Lung microvascular endothelial cell (primary cell): ENCODE measurements at regions not wholly inside any gene's neighbourhood (a gene's known extent, or its start where the extent isn't known, plus 50 kb on each side); places are given as distances from the start of the nearest gene placed in this dataset.

Experiments used
- DNase-seq, 2 donors: peaks; one replicate each; pipeline versions ENCODE4 v3.0.0 to v3.0.0-alpha.2; 2010; ENCODE audit warnings: low read depth in 2 of 2

DNA sequence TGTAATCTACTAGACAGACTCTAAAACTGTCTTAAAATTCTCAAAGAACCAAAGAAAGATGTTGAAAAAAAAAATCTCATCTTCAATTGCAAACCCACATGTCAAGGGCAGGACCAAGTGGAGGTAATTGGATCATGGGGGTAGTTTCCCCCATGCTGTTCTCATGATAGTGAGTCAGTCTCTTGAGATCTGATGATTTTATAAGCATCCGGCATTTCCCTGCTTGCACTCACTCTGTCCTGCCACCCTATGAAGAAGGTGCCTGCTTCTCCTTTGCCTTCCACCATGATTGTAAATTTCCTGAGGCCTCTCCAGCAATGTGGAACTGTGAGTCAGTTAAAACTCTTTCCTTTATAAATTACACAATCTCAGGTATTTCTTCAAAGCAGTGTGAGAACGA is 257.0 kb downstream of the HHIPL2 start:
- DNase-seq, result no peak

DNA sequence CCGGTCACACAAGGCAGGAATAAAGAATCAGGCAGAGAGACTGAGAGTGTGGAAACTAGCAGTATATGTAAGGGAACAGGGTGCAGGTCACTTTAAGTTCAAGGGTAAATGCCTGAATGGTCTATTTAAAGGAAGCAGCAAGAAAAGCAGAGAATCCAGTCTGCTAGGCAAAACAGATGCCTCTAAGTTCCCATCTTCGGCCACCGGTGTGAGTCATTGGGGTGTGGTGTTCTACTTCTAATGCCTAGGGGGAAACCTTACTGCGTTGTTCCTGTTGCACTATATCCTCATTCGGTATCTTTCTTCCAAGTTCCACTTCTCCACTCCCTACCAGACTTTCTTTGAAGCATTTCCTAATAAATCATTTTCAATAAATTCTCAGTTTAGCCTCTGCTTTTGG is 259.9 kb downstream of the HHIPL2 start:
- DNase-seq, result no peak

DNA sequence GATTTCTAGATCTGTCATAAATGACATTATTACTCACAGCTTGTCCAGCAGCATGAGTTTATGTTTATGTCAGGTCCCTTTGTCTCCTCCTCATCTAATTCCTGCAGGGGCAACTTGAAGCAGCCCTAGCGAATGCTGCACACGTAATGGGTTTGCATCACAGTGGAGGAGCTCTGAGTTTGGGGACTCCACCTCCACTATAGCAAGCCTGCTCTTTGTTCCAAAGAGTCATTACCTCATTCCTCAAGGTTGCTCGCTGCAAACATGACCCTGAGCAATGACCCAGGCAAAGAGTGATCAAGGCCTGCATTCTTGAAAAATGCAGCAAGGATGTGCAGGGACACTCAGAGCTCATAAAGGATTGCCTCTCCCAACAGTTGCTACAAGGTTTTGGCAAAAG is 261.9 kb downstream of the HHIPL2 start:
- DNase-seq, result no peak

DNA sequence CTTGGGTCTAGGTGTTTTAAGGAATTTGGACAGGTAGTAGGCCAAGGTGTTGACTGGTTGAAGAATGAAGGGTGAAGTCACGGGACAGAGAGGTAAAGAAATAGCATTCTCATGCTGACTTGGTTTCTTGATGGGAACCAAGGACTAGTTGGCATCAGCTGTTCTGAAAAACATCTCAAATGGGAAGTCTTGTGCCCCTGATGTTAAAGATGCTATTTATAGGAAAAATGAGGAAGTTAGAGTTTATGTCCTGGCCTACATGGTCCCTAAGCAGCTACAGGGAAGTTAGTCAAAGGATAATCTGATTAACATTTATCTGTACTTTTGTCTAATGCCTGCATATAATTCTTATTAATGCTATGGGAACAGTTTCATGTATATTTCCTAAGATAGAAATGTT is 262.4 kb downstream of the HHIPL2 start:
- no peak for DNase-seq

DNA sequence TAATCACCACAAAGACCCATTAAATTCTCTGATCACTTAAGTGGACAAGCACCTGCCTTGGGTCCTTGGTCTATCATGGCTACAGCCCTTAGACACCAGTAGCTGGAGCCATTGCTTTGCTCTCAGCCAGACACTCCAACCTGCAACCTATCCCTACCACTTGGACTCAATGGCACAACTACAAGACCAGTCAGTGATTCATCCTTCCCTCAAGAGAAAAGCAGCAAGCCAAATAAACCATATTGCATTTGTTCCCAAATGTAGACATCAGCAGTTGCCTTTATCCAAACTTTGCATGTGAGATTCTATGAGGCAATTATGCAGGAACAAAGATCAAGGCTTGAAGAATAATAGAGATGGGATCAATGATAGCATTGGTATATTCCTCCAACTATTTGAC is 263.4 kb downstream of the HHIPL2 start:
- DNase-seq, result no peak

DNA sequence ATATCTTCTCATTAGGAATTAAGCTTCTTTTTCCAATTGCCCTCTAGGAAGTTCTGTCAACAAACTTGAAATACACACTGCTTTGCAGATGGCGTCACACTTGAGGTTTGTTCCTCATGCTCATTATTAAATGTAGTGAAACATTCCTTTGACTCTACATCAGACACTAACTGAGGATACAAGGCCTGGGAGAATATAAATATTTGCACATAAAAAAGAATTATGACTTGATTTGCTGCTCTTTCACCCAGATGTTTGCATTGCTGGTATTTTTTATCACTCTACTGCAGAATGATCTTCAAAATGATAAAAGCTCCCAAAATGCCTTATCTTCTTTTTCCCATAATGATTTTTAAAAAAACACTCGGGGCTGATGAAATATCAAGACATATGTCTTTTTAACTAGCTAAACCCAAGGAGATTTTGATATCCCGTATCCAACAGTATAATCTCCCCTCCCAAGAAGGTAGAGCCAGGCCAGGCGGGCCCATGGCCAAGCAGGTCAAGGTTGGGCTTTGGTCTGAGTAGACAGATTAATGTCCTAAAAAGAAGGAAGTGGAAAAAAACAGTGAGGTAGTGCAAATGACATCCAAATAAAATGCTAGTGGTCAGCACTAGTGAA is 264.6 kb downstream of the HHIPL2 start:
- no peak for DNase-seq

DNA sequence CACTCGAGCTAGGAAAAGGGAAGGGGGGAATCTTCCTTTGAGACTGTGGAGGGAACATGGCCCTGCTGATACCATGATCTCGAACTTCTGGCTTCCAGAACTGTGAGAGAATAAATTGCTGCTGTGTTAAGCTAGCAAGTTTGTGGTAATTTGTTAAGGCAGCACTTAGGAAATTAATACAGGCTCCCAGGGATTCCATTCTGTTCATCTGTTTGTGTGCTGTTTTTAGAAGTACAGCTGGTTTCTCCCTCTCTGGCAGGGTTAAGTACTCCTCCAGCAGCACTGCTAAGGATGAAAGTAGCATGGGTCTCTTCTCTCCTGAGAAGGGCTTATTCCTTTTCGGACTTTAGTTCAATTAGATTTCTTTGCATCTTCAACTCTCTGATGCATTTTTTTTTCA is 268.3 kb downstream of the HHIPL2 start:
- DNase-seq, result no peak

DNA sequence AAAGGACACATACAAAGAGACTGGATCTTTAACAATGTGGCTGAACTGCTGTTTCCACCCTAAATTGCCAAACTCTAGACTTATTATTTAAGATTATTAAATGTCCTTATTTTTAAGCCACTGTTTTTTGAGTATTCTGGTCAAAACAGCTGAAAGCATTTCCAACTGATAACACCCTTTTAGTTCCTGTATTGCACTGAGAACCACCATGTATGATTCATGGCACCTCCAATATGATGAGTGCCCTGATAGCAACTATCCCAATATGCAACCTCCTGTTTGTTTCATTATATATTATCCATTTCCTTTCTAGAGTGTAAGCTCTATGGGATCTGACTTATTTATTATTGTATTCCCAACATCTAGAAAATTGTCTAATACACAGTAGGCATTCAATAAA is 269.4 kb downstream of the HHIPL2 start:
- DNase-seq, result no peak

DNA sequence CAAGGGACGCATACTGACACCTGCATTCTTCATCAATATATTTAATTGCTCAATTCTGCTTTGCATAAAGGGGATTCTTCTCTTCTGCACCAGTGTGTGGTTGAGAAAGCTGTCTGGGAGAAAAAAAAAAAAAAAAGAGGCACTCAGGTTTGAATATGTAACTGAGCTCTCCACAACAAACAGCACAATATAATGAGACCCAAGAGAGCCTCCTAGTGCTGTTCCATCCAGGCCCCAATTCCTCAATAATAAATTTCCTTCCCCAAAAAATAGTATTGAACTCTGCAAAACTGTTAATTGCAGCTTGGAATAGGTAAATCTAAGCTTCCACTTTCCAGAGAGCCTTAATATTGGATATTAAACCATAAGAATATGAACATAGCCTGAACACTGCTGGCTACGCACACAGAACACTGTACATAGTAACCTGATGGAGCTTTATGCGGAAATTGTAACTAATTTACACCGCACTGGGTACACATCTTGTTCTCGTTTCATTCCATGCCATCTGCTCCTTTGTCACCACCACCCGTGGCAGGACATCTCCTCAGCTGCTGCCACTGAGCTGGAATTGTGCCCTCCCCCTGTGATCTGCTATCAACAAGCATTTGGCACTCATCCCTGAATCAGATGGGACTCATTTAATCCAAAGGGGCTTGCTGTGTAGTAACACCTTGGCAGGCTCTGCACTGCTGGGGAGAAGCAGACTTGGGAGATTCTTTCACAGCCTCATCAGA is 272.0 kb downstream of the HHIPL2 start:
- no peak for DNase-seq

DNA sequence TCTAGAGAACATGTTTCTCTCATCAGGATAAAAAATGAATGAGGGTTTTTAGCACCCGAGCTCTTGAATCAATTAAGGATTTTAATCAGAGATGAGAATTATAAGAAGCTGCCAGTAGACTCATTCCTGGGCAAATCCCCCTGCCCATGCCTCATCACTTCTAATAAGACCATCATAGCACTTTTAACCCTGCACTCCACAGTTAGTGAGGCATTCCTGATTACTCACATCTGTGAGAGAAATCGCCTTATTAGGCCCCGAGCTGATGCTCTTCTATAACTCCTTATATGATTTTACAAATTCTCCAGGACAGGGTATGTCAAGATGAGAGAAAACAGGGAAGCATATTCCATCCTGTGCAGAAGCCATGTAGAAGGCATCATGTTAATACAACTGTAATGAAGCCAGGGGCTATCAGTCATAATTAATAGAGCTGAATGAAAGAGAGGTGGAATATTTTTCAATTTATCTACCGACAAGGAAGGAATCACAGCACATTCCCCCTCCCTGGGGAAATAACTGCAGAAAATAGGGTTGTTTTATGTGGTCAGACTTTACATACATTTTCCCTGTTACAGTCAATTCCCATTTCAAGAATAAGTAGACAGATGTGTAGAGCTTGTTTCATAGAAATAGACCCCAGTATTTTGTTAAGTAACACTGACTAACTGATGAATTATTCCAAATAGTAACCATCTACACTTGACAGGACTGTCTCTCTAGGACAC is 272.7 kb downstream of the HHIPL2 start:
- DNase-seq, result no peak

DNA sequence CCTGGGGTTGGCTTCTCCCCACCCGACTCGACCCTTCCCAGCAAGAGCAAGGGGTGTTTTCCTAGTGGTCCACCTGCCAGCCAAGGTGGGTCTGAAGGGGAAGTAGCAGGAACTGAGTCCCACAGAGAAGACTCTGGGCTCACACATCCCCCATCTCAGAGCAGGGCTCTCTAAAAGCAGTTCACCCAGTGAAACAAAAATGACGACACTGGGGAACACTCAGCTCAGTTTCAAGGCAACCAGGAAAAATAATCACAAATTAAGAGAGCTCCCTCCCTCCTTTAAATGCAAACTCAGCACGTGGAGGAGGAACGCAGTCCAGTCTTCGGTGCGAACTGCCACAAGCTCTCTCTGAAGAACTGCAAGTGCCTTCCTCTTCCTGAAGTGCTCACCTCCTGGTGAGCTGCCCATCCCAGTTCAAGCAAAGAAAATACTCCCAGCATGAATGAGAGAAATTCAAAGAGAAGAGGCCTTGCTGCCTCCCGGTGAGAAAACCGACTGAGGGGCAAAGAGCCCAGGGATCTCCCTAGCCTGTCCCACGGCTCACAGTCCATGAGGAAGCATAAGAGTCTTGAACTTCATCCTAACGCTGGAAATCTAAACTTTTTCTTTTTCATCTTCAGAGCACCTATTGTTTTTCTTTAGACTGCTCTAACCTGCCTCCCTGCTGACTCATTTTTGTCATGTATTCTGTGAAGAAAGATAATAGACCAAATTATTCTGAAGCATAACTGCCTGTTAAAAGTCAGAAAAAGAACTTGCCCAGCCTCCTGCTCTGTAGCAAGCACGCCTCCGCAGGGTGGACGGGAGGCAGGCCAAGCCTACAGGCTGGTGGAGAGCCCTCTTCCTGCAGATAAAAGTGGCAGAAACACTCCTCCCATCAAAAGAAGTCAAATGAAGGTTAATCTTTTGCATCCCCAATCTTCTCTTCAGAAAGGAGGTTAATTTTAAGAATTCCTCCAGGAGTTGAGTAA is 281.4 kb downstream of the HHIPL2 start:
- DNase-seq, result no peak

DNA sequence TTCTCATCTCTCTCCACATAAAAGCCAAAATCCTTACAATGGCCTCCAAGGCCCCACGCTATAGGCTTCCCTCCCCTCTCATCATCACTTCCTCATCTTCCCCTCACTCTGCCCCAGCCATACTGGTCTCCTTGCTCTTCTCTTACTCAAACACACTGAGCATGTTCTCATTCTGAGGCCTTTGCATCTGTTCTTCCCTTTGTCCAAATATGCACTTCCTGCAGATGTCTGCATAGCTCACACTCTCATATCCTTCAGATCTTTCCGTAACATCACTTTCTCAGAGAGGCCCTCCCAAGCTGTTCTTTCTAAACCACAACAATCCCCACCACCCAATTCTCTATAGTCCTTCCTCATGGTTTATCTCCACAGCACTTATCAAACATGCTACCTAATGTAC is 284.1 kb downstream of the HHIPL2 start:
- DNase-seq, result no peak

DNA sequence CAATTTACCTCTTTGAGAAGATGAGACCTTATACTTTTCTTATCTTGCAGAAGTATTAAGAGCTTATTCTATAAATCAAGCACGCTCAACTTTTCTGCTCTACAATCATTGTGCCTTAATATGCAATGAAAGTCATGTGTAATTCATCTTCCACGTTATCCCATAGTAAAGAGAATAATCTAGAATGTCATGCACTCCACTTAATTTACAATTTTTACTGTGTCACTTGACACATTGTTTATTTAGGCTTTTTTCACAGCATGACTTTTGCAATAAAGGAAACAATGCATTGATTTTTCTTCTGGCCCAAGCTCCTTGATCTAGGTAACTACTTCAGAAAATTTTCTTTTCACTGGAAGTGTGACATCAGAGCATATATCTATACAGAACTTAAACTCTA is 290.9 kb downstream of the HHIPL2 start:
- DNase-seq, result no peak

DNA sequence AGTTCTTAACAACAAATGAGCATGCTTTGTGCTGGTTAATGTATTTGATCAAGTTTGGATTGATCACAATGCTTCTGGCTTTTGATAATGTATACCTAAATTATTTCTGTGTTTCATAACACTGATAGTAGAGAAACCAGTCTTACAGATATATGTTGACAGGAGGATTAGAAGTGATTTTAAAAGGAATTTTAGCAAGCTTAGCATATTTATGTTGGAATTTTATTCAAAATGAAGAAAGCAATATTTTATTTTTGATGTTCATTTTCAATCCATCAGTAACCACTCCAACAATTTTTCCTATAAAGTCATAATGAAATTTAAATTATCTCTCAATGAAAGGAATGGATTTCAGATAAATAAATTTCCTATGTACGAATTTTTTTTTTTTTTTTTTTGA is 291.8 kb downstream of the HHIPL2 start:
- DNase-seq, result no peak

DNA sequence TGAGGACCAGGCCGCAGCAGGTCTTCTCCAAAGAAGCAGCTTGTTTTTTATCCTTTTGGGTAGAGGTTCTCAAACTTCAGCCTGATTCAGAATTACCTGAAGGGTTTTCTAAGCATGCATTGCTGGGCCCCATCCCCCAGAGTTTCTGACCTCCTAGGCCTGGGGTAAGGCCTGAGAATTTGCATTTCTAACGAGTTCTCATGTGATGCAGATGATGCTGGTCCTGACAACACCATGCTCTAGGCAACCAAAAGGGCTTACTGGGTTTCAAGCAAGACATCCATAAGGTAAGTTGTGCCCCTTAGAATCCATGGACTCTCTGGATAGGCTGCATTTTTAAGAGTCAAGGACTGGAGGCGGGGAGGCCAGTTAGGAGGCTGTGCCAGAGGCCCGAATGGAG is 295.1 kb downstream of the HHIPL2 start:
- no peak for DNase-seq

DNA sequence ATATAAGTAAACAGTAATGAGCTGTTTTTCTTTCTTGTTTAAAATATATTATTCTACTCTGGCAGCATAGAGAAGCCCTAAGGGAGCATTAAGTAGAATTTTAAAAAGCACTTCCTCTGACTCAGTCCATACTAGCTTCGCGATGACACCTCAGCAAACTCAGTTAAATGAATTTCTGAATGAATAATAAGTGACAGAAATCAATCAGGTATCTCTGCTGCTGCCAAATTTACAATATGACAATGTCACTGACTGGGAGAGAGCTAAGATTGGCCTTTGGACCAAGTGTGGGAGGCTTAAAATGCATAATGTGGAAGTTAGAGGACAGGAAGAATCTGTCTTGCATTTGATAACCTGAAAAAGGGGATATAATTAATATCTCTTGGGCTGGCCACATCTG is 296.1 kb downstream of the HHIPL2 start:
- DNase-seq, result no peak

DNA sequence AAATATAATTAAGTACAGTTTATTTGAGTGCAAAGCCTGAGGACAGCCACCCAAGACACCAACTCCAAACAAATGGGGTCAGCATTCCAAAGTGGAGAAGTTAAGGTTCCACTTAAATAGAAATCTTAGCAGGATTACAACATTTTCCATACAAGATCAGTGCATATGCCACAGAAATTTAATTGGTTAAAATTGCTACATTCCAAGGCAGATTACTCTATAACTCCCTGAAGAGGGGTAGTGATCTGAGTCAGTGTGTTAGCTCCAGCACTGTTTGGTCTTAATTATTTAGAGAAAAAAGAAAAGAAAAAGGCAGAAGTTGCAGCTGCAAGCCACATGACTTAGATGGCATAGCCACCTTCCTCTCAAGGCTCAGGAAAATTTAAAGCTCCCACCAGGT is 297.5 kb downstream of the HHIPL2 start:
- DNase-seq, result no peak

DNA sequence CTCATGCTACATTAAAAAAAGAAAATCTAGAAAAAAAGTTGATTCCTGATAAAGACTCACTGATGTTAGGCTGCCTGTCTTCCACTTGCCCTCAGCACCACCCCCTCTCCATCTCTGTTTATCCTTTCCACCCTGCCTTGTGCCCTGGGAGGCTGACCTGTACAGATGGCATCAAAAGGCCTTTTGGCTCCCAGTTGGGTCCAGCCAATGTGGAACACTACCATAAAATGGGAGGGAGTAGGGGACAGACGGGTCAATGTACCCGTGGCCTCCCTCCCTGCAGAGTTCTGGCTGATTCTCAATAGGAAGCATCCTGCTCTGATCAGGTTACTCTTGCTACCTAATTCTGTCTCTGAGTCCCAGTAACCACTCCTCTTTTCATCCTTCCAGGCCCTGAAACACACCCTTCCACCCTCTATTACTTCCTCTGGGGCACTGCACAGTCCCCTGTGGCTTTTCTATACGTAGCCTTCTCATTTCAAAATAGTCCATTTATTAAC is 300.0 kb downstream of the HHIPL2 start:
- no peak for DNase-seq

DNA sequence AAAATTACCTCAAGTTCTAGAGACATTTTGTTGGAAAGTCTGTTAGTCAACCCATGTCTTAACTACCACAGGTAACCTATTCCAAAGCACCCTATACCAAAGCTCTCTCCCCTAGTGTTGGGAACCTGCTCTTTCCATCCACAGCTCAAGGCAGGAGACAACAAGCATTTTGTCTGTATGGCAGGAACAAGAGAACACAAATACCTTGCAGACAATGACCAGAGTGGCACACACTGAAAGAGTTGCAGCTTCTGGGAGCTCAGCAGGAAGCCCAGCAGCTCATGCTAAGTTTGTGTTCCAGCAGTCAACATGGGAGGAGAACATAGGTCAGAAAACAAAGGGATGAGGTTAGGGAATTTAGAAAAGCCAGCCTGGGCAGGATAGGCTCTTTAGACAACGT is 300.8 kb downstream of the HHIPL2 start:
- DNase-seq, result no peak

DNA sequence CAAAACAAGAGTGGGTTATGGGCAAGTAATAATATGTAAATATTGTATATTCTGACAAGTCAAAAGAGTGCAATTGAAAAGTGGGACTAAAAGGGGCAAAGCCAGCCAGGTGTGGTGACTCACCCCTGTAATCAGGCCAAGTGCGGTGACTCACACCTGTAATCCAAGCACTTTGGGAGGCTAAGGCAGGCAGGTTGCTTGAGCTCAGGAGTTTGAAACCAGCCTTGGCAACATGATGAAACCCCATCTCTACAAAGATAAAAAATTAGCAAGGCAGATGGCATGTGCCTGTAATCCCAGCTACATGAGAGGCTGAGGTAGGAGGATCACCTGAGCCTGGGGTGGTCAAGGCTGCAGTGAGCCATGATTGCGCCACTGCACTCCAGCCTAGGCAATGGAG is 304.0 kb downstream of the HHIPL2 start:
- DNase-seq, result no peak

DNA sequence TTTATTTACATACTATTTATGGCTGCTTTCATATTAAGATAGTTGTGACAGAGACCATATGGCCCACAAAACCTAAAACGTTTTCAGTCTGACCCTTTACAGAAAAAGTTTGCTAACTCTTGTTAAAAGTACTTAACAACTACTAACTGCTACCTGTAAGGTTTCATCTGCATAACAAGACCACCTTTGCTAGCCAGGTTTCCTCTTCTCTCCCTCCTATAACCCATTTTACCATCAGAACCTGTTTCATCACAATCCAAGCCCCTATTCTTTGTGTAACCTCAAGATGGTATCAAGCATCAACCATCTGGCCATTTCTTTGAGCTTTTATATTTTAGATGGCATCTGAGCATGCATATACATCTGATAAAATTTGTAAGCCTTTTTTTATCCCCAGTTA is 305.4 kb downstream of the HHIPL2 start:
- no peak for DNase-seq

DNA sequence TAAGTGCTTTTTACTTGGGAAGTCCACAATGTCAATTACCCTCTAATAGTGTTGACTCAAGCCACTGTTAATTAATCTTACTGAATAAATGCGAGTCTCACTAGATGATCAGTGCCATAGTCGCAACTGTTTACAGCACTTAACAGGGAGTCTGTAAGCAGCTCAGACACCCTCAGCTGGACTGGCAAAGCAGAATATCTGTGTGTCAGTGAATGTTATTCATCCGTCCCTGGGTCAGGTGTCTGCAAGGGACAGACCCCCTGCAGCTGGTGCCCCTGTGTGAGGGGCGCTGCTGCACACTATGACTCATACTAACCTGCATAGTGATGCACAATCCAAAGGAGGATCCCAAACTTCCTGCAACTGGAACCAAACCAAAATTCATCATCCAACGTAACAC is 306.5 kb downstream of the HHIPL2 start:
- DNase-seq, result no peak
